Tibial nerve (tissue), 4 donors: ENCODE measurements at regions not wholly inside any gene's neighbourhood (a gene's known extent, or its start where the extent isn't known, plus 50 kb on each side); places are given as distances from the start of the nearest gene placed in this dataset.

Experiments used
- DNase-seq, 2 donors: peaks; one replicate each; pipeline ENCODE4 v3.0.0-alpha.2; 2019; ENCODE audit warnings: low spot score in 2 of 2
- H3K27ac ChIP-seq, 4 donors: fragments of 200-600 bp; sonication (generic) in 3 of 4; one replicate each; pipeline ENCODE4 v1.5.1; 2017 to 2019; ENCODE audit warnings: mild to moderate bottlenecking in 1 of 4
- H3K27me3 ChIP-seq, 2 donors: fragments of 200-600 bp; sonication (generic) in 1 of 2; one replicate each; pipeline versions ENCODE4 v1.5.1 to v1.6.0; 2017 to 2019
- H3K36me3 ChIP-seq, 3 donors: fragments of 200-600 bp; sonication (generic); one replicate each; pipeline ENCODE4 v1.5.1; 2018 to 2019
- H3K4me1 ChIP-seq, 4 donors: fragments of 200-600 bp; sonication (generic) in 3 of 4; one replicate each; pipeline ENCODE4 v1.5.1; 2017 to 2019
- H3K4me3 ChIP-seq, 4 donors: fragments of 200-600 bp; sonication (generic) in 3 of 4; one replicate each; pipeline ENCODE4 v1.5.1; 2017 to 2019; ENCODE audit warnings: mild to moderate bottlenecking in 1 of 4, moderate library complexity in 1 of 4
- H3K9me3 ChIP-seq, 4 donors: fragments of 200-600 bp; sonication (generic) in 3 of 4; one replicate each; pipeline ENCODE4 v1.5.1; 2017 to 2019
- CTCF ChIP-seq, 5 experiments: fragments of 200-600 bp in 3 of 5; fragments of 450-650 bp in 2 of 5; sonication (generic) in 3 of 5; IDR thresholded peaks; one replicate each; pipeline ENCODE4 v1.5.1; 2016 to 2019; ENCODE audit warnings: antibody characterized with exemption in 5 of 5, mild to moderate bottlenecking in 3 of 5, moderate library complexity in 2 of 5
- EP300 ChIP-seq, 2 donors: sonication (generic); formaldehyde crosslinking; IDR thresholded peaks; one replicate each; pipeline ENCODE4 v1.6.1; 2017; ENCODE audit warnings: antibody characterized with exemption in 2 of 2, mild to moderate bottlenecking in 1 of 2
- POLR2A ChIP-seq, 2 donors: fragments of 450-650 bp; IDR thresholded peaks; one replicate each; pipeline ENCODE4 v1.6.1; 2017; ENCODE audit warnings: antibody characterized with exemption in 2 of 2, mild to moderate bottlenecking in 2 of 2, moderate library complexity in 2 of 2
- WGBS, 2 donors: methylation state at CpG; one replicate each; pipeline ENCODE4 v1.1.5; 2018; 5-methylcytosine and 5-hydroxymethylcytosine counted together

GRCh38 chr2:150075831-150076230 lies 411.6 kb downstream of the RND3 start:
- no peak for DNase-seq
- no peak for TF ChIP-seq CTCF (IDR thresholded peaks at IDR 0.05)
- no peak for TF ChIP-seq POLR2A (IDR thresholded peaks at IDR 0.05)
- TF ChIP-seq EP300 (IDR thresholded peaks at IDR 0.05), result no peak
- Histone ChIP-seq H3K9me3 (peaks cover 0 to 7% (median 0%) of the 10 kb centered on the region in 4 donors), H3K4me3 (no peak overlapping the region), H3K36me3 (no peaks in the 10 kb centered on the region), H3K27ac (no peak overlapping the region), H3K27me3 (no peaks in the 10 kb centered on the region), H3K4me1 (no peaks in the 10 kb centered on the region)
- WGBS, 2 donors, result 73 to 83% methylated on average over 2 of the region's 2 CpGs

- no peaks in the 10 kb centered on the region for H3K27me3 ChIP-seq
- 96 to 97% methylated on average over 1 of the region's 1 CpG for WGBS, 2 donors
- H3K36me3 ChIP-seq, result no peaks in the 10 kb centered on the region
- no peak overlapping the region for H3K27ac ChIP-seq
- peaks cover 0 to 15% (median 0%) of the 10 kb centered on the region in 4 donors for H3K4me1 ChIP-seq
- H3K9me3 ChIP-seq, result peaks cover 0 to 5% (median 0%) of the 10 kb centered on the region in 4 donors
- no peak for TF ChIP-seq CTCF (IDR thresholded peaks at IDR 0.05)
- no peak for TF ChIP-seq POLR2A (IDR thresholded peaks at IDR 0.05)
- TF ChIP-seq EP300 (IDR thresholded peaks at IDR 0.05), result no peak
- DNase-seq, result no peak
- H3K4me3 ChIP-seq, result no peak overlapping the region
Measured at GRCh38 chr2:150066490-150066889, 421.0 kb downstream of the RND3 start.

GRCh38 chr2:150063931-150064548 lies 423.4 kb downstream of the RND3 start:
- Histone ChIP-seq H3K4me1 (peaks cover 0 to 15% (median 0%) of the 10 kb centered on the region in 4 donors), H3K4me3 (no peak overlapping the region), H3K27ac (no peak overlapping the region), H3K27me3 (no peaks in the 10 kb centered on the region), H3K36me3 (no peaks in the 10 kb centered on the region), H3K9me3 (no peaks in the 10 kb centered on the region)
- no peak for DNase-seq
- TF ChIP-seq POLR2A (IDR thresholded peaks at IDR 0.05), result no peak
- no peak for TF ChIP-seq EP300 (IDR thresholded peaks at IDR 0.05)
- no peak for TF ChIP-seq CTCF (IDR thresholded peaks at IDR 0.05)
- 45 to 58% methylated on average over 6 of the region's 6 CpGs for WGBS, 2 donors

- H3K27me3 ChIP-seq, result no peaks in the 10 kb centered on the region
- H3K4me1 ChIP-seq, result peaks cover 0 to 15% (median 0%) of the 10 kb centered on the region in 4 donors
- no peaks in the 10 kb centered on the region for H3K36me3 ChIP-seq
- no peak overlapping the region for H3K27ac ChIP-seq
- no peak for DNase-seq
- no peaks in the 10 kb centered on the region for H3K9me3 ChIP-seq
- H3K4me3 ChIP-seq, result no peak overlapping the region
- WGBS, 2 donors, result 62 to 70% methylated on average over 2 of the region's 2 CpGs
- no peak for TF ChIP-seq EP300 (IDR thresholded peaks at IDR 0.05)
Measured at GRCh38 chr2:150063432-150063889, 424.0 kb downstream of the RND3 start.

GRCh38 chr2:150062416-150062815 lies 425.1 kb downstream of the RND3 start:
- DNase-seq, result no peak
- H3K27ac ChIP-seq, result no peak overlapping the region
- H3K9me3 ChIP-seq, result no peaks in the 10 kb centered on the region
- H3K4me3 ChIP-seq, result no peak overlapping the region
- peaks cover 0 to 15% (median 0%) of the 10 kb centered on the region in 4 donors for H3K4me1 ChIP-seq
- no peaks in the 10 kb centered on the region for H3K36me3 ChIP-seq
- H3K27me3 ChIP-seq, result no peaks in the 10 kb centered on the region
- TF ChIP-seq EP300 (IDR thresholded peaks at IDR 0.05) (no peak), POLR2A (IDR thresholded peaks at IDR 0.05) (no peak), CTCF (IDR thresholded peaks at IDR 0.05) (no peak)
- WGBS, 2 donors, result 68 to 73% methylated on average over 3 of the region's 3 CpGs
